ENCODE measurements at regions not wholly inside any gene's neighbourhood (a gene's known extent, or its start where the extent isn't known, plus 50 kb on each side); places are given as distances from the start of the nearest gene placed in this dataset.
A peak's percentile ranks its signal among the peaks of the same experiment; 100 is the strongest.

- H3K27me3 ChIP-seq: no peaks in the 10 kb centered on the region
- no peak overlapping the region for H3K4me3 ChIP-seq (ENCODE audit: low read depth, low read length)
- H3K9me3 ChIP-seq: no peaks in the 10 kb centered on the region; the same call in 1 of the 2 replicates
- no peaks in the 10 kb centered on the region for H3K36me3 ChIP-seq
- no peaks in the 10 kb centered on the region for H3K4me1 ChIP-seq
- no peak for DNase-seq
- no peak for TF ChIP-seq CTCF (IDR thresholded peaks at IDR 0.05; ENCODE audit: low read depth, low read length)
Measured at GRCh38 chr12:78455991-78456390, 408.6 kb upstream of the SYT1 start.

GRCh38 chr12:78457938-78458337 lies 406.6 kb upstream of the SYT1 start:
- Histone ChIP-seq H3K4me3 (ENCODE audit: low read depth, low read length) (no peak overlapping the region), H3K9me3 (no peaks in the 10 kb centered on the region; the same call in 1 of the 2 replicates), H3K4me1 (no peaks in the 10 kb centered on the region), H3K27me3 (no peaks in the 10 kb centered on the region), H3K36me3 (no peaks in the 10 kb centered on the region)
- TF ChIP-seq CTCF (IDR thresholded peaks at IDR 0.05; ENCODE audit: low read depth, low read length): no peak
- no peak for DNase-seq

- H3K9me3 ChIP-seq: no peaks in the 10 kb centered on the region
- H3K4me3 ChIP-seq (ENCODE audit: low read depth, low read length): no peak overlapping the region
- peak; percentile 87 for TF ChIP-seq CTCF (IDR thresholded peaks at IDR 0.05; ENCODE audit: low read depth, low read length)
- no peaks in the 10 kb centered on the region for H3K36me3 ChIP-seq
- peaks cover 3% of the 10 kb centered on the region for H3K4me1 ChIP-seq
- no peaks in the 10 kb centered on the region for H3K27me3 ChIP-seq
- peak; percentile 61 for DNase-seq
Measured at GRCh38 chr12:78470354-78471195, 394.0 kb upstream of the SYT1 start.

GRCh38 chr12:78473136-78473535 lies 391.4 kb upstream of the SYT1 start:
- Histone ChIP-seq H3K36me3 (no peaks in the 10 kb centered on the region), H3K9me3 (no peaks in the 10 kb centered on the region), H3K4me3 (ENCODE audit: low read depth, low read length) (no peak overlapping the region), H3K27me3 (no peaks in the 10 kb centered on the region), H3K4me1 (peaks cover 3% of the 10 kb centered on the region)
- DNase-seq: no peak
- TF ChIP-seq CTCF (IDR thresholded peaks at IDR 0.05; ENCODE audit: low read depth, low read length): no peak

- no peak for TF ChIP-seq CTCF (IDR thresholded peaks at IDR 0.05; ENCODE audit: low read depth, low read length)
- Histone ChIP-seq H3K36me3 (no peaks in the 10 kb centered on the region), H3K27me3 (no peaks in the 10 kb centered on the region), H3K9me3 (no peaks in the 10 kb centered on the region), H3K4me1 (peaks cover 3% of the 10 kb centered on the region), H3K4me3 (ENCODE audit: low read depth, low read length) (no peak overlapping the region)
- no peak for DNase-seq
Measured at GRCh38 chr12:78473561-78473960, 391.0 kb upstream of the SYT1 start.

GRCh38 chr12:78483767-78484315 lies 380.7 kb upstream of the SYT1 start:
- Histone ChIP-seq H3K4me3 (ENCODE audit: low read depth, low read length) (no peak overlapping the region), H3K36me3 (no peaks in the 10 kb centered on the region), H3K9me3 (no peaks in the 10 kb centered on the region), H3K4me1 (no peaks in the 10 kb centered on the region), H3K27me3 (no peaks in the 10 kb centered on the region)
- no peak for TF ChIP-seq CTCF (IDR thresholded peaks at IDR 0.05; ENCODE audit: low read depth, low read length)
- no peak for DNase-seq

All from BE2C (cell line).